ENCODE measurements at regions not wholly inside any gene's neighbourhood (a gene's known extent, or its start where the extent isn't known, plus 50 kb on each side); places are given as distances from the start of the nearest gene placed in this dataset.
"Not testable (repeated sequence)": the region's sequence is repeated elsewhere in the genome, so short reads cannot be mapped to it uniquely, and the experiment has no call there.

DNA sequence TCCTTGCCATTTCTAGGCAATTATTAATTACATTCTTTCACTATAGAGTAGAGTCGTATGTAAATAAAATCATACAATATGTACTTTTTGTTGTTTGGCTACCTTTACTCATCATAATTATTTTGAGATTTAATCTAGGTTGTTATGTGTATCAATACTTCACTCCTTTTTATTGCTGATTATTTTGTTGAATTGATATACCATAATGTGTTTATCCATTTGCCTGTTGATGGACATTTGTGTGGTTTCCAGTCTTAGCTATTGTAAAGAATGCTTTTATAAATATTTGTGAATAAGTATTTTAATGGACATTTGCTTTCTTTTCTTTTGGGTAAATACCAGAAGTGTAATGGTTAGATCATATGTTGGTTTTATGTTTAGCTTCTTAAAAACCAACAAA, 174.0 kb downstream of the RAMP3 start:
- Histone ChIP-seq H3K79me2 (ENCODE audit: insufficient read depth, low read length) (no peaks in the 10 kb centered on the region), H2AFZ (ENCODE audit: low read depth, low read length, poor library complexity, severe bottlenecking) (no peak overlapping the region), H3K9me2 (ENCODE audit: insufficient read depth) (no peaks in the 10 kb centered on the region), H3K27ac (ENCODE audit: low read depth, low read length) (no peak overlapping the region), H3K4me2 (ENCODE audit: low read length) (no peak overlapping the region), H4K20me1 (ENCODE audit: insufficient read depth) (no peaks in the 10 kb centered on the region), H3K4me1 (ENCODE audit: control insufficient read depth in 1 of 2, insufficient read depth in 2 of 2, low read length in 2 of 2) (no peaks in the 10 kb centered on the region), H3K9me3 (ENCODE audit: control insufficient read depth in 1 of 2, insufficient read depth in 1 of 2, low read depth in 1 of 2, low read length in 2 of 2) (no peaks in the 10 kb centered on the region), H3K4me3 (replicated peaks in 1 of 2; ENCODE audit: low read depth in 1 of 2, low read length in 2 of 2) (no peak overlapping the region), H3K36me3 (ENCODE audit: control insufficient read depth in 1 of 2, insufficient read depth in 2 of 2, low read length in 2 of 2) (no peaks in the 10 kb centered on the region), H3K9ac (ENCODE audit: low read length) (no peak overlapping the region), H3K27me3 (ENCODE audit: insufficient read depth, low read length) (no peaks in the 10 kb centered on the region; the same call in 1 of the 2 replicates)
- no TSS peak for BruUV-seq (replicated peaks)
- intact Hi-C loops (cut with micrococcal nuclease) = no loop called here
- ATAC-seq = no peak
- POLR2A ChIA-PET = interaction anchor here (1.0 kb wide), 1 partner anchor 8 kb away, joined by 3 read pairs; no protein-coding TSS in a partner anchor
- TF ChIP-seq POLR2A (IDR thresholded peaks at IDR 0.05; ENCODE audit: borderline replicate concordance, extremely low read depth, insufficient read depth, insufficient read length) (no peak), JUND (IDR thresholded peaks at IDR 0.05) (no peak), POLR2AphosphoS5 (IDR thresholded peaks at IDR 0.05; ENCODE audit: low read depth, low read length) (no peak), EGR1 (IDR thresholded peaks at IDR 0.05; ENCODE audit: low read depth) (no peak), SRF (IDR thresholded peaks at IDR 0.05; ENCODE audit: low read depth) (no peak), ZFX (IDR thresholded peaks at IDR 0.05) (no peak), SP1 (IDR thresholded peaks at IDR 0.05; ENCODE audit: low read depth) (no peak), ELF1 (IDR thresholded peaks at IDR 0.05; ENCODE audit: borderline replicate concordance, low read depth) (no peak), EZH2 (IDR thresholded peaks at IDR 0.05) (no peak), ZNF274 (IDR thresholded peaks at IDR 0.05; ENCODE audit: low read depth, low read length) (no peak), EZH2phosphoT487 (IDR thresholded peaks at IDR 0.05; ENCODE audit: borderline replicate concordance) (no peak), CEBPB (IDR thresholded peaks at IDR 0.05; ENCODE audit: low read depth) (no peak), YY1 (IDR thresholded peaks at IDR 0.05; ENCODE audit: extremely low read depth, insufficient replicate concordance, low read depth, low read length) (no peak), RAD21 (IDR thresholded peaks at IDR 0.05; ENCODE audit: low read depth) (no peak), SIN3A (IDR thresholded peaks at IDR 0.05; ENCODE audit: low read depth) (no peak), CBX3 (IDR thresholded peaks at IDR 0.05; ENCODE audit: low read depth) (no peak)
- TF ChIP-seq, protein P1, sequence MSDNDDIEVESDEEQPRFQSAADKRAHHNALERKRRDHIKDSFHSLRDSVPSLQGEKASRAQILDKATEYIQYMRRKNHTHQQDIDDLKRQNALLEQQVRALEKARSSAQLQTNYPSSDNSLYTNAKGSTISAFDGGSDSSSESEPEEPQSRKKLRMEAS (IDR thresholded peaks at IDR 0.05) = no peak
- TF ChIP-seq, protein P2, sequence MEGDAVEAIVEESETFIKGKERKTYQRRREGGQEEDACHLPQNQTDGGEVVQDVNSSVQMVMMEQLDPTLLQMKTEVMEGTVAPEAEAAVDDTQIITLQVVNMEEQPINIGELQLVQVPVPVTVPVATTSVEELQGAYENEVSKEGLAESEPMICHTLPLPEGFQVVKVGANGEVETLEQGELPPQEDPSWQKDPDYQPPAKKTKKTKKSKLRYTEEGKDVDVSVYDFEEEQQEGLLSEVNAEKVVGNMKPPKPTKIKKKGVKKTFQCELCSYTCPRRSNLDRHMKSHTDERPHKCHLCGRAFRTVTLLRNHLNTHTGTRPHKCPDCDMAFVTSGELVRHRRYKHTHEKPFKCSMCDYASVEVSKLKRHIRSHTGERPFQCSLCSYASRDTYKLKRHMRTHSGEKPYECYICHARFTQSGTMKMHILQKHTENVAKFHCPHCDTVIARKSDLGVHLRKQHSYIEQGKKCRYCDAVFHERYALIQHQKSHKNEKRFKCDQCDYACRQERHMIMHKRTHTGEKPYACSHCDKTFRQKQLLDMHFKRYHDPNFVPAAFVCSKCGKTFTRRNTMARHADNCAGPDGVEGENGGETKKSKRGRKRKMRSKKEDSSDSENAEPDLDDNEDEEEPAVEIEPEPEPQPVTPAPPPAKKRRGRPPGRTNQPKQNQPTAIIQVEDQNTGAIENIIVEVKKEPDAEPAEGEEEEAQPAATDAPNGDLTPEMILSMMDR (IDR thresholded peaks at IDR 0.05 in 2 of 3, conservative IDR thresholded peaks at IDR 0.05 in 1 of 3; ENCODE audit: borderline replicate concordance in 1 of 3, insufficient read depth in 1 of 3, low read depth in 2 of 3, low read length in 2 of 3) = no peak
- TF ChIP-seq, protein P3, sequence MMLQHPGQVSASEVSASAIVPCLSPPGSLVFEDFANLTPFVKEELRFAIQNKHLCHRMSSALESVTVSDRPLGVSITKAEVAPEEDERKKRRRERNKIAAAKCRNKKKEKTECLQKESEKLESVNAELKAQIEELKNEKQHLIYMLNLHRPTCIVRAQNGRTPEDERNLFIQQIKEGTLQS (IDR thresholded peaks at IDR 0.05) = no peak
- no peak for DNase-seq (ENCODE audit: low read depth, low spot score)
- RAD21 ChIA-PET (ENCODE audit: low non-redundant PET in 1 of 2, low total read pairs in 2 of 2, uncharacterized antibody in 2 of 2, unreplicated experiment in 2 of 2) = no interaction called here
- CTCF ChIA-PET = no interaction called here

DNA sequence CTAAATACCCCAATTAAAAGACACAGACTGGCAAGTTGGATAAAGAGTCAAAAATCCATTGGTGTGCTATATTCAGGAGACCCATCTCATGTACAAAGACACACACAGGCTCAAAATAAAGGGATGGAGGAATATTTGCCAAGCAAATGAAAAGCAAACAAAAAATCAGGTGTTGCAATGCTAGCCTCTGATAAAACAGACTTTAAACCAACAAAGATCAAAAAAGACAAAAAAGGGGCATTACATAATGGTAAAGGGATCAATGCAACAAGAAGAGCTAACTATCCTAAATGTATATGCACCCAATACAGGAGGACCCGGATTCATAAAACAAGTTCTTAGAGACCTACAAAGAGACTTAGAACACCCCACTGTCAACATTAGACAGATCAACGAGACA, 177.4 kb downstream of the RAMP3 start:
- POLR2A ChIA-PET; CTCF ChIA-PET; H3K9me2 ChIP-seq (ENCODE audit: insufficient read depth): not testable (repeated sequence)

More for the DNA sequence above, 177.4 kb downstream of the RAMP3 start:
- H3K27ac ChIP-seq (ENCODE audit: low read depth, low read length); H3K4me1 ChIP-seq (ENCODE audit: control insufficient read depth in 1 of 2, insufficient read depth in 2 of 2, low read length in 2 of 2); H3K4me2 ChIP-seq (ENCODE audit: low read length); H4K20me1 ChIP-seq (ENCODE audit: insufficient read depth); H3K9me3 ChIP-seq (ENCODE audit: control insufficient read depth in 1 of 2, insufficient read depth in 1 of 2, low read depth in 1 of 2, low read length in 2 of 2); ATAC-seq; BruUV-seq (replicated peaks); H3K27me3 ChIP-seq (ENCODE audit: insufficient read depth, low read length); H3K79me2 ChIP-seq (ENCODE audit: insufficient read depth, low read length); H3K4me3 ChIP-seq (replicated peaks in 1 of 2; ENCODE audit: low read depth in 1 of 2, low read length in 2 of 2); H2AFZ ChIP-seq (ENCODE audit: low read depth, low read length, poor library complexity, severe bottlenecking); H3K36me3 ChIP-seq (ENCODE audit: control insufficient read depth in 1 of 2, insufficient read depth in 2 of 2, low read length in 2 of 2); intact Hi-C loops (cut with micrococcal nuclease); RAD21 ChIA-PET (ENCODE audit: low non-redundant PET in 1 of 2, low total read pairs in 2 of 2, uncharacterized antibody in 2 of 2, unreplicated experiment in 2 of 2); DNase-seq (ENCODE audit: low read depth, low spot score); H3K9ac ChIP-seq (ENCODE audit: low read length): not testable (repeated sequence)

All from HCT116 (cell line).